DOHH2 (cell line): ENCODE measurements at regions not wholly inside any gene's neighbourhood (a gene's known extent, or its start where the extent isn't known, plus 50 kb on each side); places are given as distances from the start of the nearest gene placed in this dataset.

ENCODE experiments used
- H3F3A ChIP-seq: fragments of 200-600 bp; sonication (generic), shearing (Covaris generic); 2 replicates; pipeline ENCODE4 v1.6.0; 2016; ENCODE audit warnings: antibody characterized with exemption, mild to moderate bottlenecking; ENCODE audit not compliant: control insufficient read depth, insufficient read depth
- H3K27ac ChIP-seq: fragments of 200-600 bp; sonication (generic); 2 replicates; pipeline ENCODE4 v1.5.1; 2014; ENCODE audit warnings: low read depth, mild to moderate bottlenecking, low read length, moderate library complexity
- H3K27me3 ChIP-seq: fragments of 200-600 bp; sonication (generic); 2 replicates; pipeline ENCODE4 v1.6.1; 2014; ENCODE audit warnings: mild to moderate bottlenecking, low read length, mixed read lengths; ENCODE audit not compliant: control insufficient read depth
- H3K36me3 ChIP-seq: fragments of 200-600 bp; sonication (generic); 2 replicates; pipeline ENCODE4 v1.6.1; 2014; ENCODE audit warnings: mild to moderate bottlenecking, low read length, moderate library complexity, mixed read lengths; ENCODE audit not compliant: control insufficient read depth
- H3K4me1 ChIP-seq: fragments of 200-600 bp; sonication (generic); 2 replicates; pipeline ENCODE4 v1.6.1; 2014; ENCODE audit warnings: mild to moderate bottlenecking, low read length, mixed read lengths; ENCODE audit not compliant: control insufficient read depth
- H3K4me2 ChIP-seq: fragments of 200-600 bp; sonication (generic); 2 replicates; pipeline ENCODE4 v1.6.0; 2014; ENCODE audit warnings: mild to moderate bottlenecking, low read length, moderate library complexity
- H3K4me3 ChIP-seq: fragments of 200-600 bp; sonication (generic); 2 replicates; pipeline ENCODE4 v1.5.1; 2014; ENCODE audit warnings: mild to moderate bottlenecking, low read length, mixed read lengths
- H3K79me2 ChIP-seq: fragments of 200-600 bp; sonication (generic); 2 replicates; pipeline ENCODE4 v1.6.1; 2014; ENCODE audit warnings: mild to moderate bottlenecking, low read length, mixed read lengths; ENCODE audit not compliant: control insufficient read depth
- H3K9me2 ChIP-seq: fragments of 200-600 bp; sonication (generic); replicated peaks from 2 replicates; pipeline ENCODE4 v1.6.1; 2014; ENCODE audit warnings: mild to moderate bottlenecking, low read length, mixed read lengths; ENCODE audit not compliant: control insufficient read depth
- H3K9me3 ChIP-seq: fragments of 200-600 bp; sonication (generic); 2 replicates; pipeline ENCODE4 v1.6.1; 2014; ENCODE audit warnings: antibody characterized with exemption, low read length, mixed read lengths; ENCODE audit not compliant: control insufficient read depth, insufficient read depth
- H4K20me1 ChIP-seq: fragments of 200-600 bp; sonication (generic); 2 replicates; pipeline ENCODE4 v1.6.0; 2014; ENCODE audit warnings: low read depth, mild to moderate bottlenecking, antibody characterized with exemption, low read length, moderate library complexity; ENCODE audit not compliant: control insufficient read depth, insufficient read depth
- EZH2phosphoT487 ChIP-seq: fragments of 200-600 bp; sonication (generic); IDR thresholded peaks from 2 replicates; pipeline ENCODE4 v1.6.1; 2017; ENCODE audit warnings: borderline replicate concordance, mild to moderate bottlenecking, antibody characterized with exemption, low read length, moderate library complexity, mixed read lengths
- TF ChIP-seq, protein P1 (sequence below): fragments of 200-600 bp; sonication (generic); IDR thresholded peaks from one replicate; pipeline ENCODE4 v1.5.1; 2014; ENCODE audit warnings: antibody characterized with exemption, mild to moderate bottlenecking, low read depth, low read length; ENCODE audit not compliant: poor library complexity, severe bottlenecking

DNA sequence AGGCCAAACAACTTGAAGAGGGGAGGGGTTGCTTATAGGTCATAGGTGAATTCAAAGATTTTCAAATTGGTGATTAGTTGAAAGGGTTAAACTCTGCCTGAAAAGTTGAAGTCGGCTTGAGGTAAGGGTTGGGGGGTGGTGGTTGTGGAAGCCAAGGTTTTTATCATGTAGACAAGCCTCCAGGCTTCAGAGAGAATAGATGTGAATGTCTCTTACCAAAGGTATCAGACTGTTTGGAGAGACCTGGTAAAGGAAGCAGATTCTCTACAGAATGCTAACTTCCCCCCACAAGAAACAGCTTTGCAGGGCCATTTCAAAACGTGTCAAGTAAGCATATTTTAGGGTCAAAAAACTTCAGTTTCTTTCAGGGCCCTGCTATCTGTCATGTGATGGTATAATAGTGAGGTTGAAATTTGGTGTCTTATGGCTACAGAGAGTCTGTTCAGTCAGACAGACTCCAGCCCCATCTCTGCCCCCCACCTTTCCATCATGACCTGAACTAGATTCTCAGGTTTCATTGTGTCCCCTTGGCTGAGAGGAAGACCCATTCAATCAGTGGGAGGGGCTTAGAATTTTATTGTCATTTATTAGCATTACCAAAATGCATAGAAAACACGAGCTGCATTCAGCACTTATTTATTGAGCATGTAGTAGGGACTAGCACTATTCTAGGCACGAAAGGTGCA lies 136.5 kb downstream of the MAP3K7 start:
- H3K27ac ChIP-seq: no peak overlapping the region
- no peaks in the 10 kb centered on the region for H3K9me2 ChIP-seq
- no peak overlapping the region for H3K4me3 ChIP-seq
- no peak overlapping the region for H3K4me2 ChIP-seq
- TF ChIP-seq EZH2phosphoT487: no peak
- TF ChIP-seq, protein P1, sequence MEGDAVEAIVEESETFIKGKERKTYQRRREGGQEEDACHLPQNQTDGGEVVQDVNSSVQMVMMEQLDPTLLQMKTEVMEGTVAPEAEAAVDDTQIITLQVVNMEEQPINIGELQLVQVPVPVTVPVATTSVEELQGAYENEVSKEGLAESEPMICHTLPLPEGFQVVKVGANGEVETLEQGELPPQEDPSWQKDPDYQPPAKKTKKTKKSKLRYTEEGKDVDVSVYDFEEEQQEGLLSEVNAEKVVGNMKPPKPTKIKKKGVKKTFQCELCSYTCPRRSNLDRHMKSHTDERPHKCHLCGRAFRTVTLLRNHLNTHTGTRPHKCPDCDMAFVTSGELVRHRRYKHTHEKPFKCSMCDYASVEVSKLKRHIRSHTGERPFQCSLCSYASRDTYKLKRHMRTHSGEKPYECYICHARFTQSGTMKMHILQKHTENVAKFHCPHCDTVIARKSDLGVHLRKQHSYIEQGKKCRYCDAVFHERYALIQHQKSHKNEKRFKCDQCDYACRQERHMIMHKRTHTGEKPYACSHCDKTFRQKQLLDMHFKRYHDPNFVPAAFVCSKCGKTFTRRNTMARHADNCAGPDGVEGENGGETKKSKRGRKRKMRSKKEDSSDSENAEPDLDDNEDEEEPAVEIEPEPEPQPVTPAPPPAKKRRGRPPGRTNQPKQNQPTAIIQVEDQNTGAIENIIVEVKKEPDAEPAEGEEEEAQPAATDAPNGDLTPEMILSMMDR: no peak
- H3K79me2 ChIP-seq: no peaks in the 10 kb centered on the region
- no peaks in the 10 kb centered on the region for H4K20me1 ChIP-seq
- no peaks in the 10 kb centered on the region for H3K36me3 ChIP-seq
- no peaks in the 10 kb centered on the region for H3K9me3 ChIP-seq
- H3K27me3 ChIP-seq: no peaks in the 10 kb centered on the region
- H3K4me1 ChIP-seq: peaks cover 20% of the 10 kb centered on the region
- no peaks in the 10 kb centered on the region for H3F3A ChIP-seq

DNA sequence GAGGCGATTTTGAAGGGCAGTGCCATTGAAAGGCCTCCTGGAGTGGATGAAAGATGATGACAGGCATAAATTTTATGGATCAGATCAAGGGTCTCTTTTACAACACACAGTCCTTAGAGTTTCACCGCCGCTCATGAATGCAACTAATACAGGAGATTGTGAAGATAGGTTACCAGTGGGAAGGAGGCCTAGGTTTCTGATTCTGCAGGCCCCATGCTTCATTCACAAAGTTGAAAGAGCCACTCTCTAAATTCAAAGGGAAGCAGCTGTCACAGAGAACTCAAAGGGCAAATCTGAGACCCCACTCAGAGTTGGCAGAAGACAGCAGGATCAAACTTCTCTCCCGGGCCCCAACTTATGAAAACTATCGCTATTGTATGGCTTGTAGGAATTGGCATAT lies 137.6 kb downstream of the MAP3K7 start:
- Histone ChIP-seq H3K4me2 (no peak overlapping the region), H3K36me3 (no peaks in the 10 kb centered on the region), H4K20me1 (no peaks in the 10 kb centered on the region), H3K4me3 (no peak overlapping the region), H3F3A (no peaks in the 10 kb centered on the region), H3K27me3 (no peaks in the 10 kb centered on the region), H3K79me2 (no peaks in the 10 kb centered on the region), H3K9me2 (no peaks in the 10 kb centered on the region), H3K9me3 (no peaks in the 10 kb centered on the region), H3K27ac (no peak overlapping the region), H3K4me1 (peaks cover 21% of the 10 kb centered on the region)
- TF ChIP-seq EZH2phosphoT487: no peak
- TF ChIP-seq, protein P1: no peak

DNA sequence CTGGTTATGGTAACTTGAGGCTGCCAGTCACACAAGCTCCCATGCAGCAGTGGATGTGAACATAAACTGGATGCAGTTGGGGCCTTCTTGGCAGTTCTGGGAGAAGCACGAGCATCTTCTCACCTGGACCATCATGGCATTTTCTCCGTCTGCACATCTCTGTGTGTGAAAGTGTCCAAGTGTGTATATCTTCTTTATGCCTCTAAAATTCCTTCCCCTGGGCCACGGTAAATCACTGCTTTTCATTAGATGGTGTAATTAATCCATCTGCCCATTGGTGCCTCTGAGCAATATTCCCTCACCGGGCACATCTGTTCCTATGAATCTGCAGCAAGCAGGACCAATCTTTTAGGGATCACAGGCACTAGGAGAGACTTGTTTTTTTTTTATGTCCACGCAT lies 138.0 kb downstream of the MAP3K7 start:
- H4K20me1 ChIP-seq: no peaks in the 10 kb centered on the region
- no peaks in the 10 kb centered on the region for H3K27me3 ChIP-seq
- no peaks in the 10 kb centered on the region for H3F3A ChIP-seq
- H3K9me3 ChIP-seq: no peaks in the 10 kb centered on the region
- H3K79me2 ChIP-seq: no peaks in the 10 kb centered on the region
- TF ChIP-seq, protein P1: no peak
- no peak for TF ChIP-seq EZH2phosphoT487
- H3K4me3 ChIP-seq: no peak overlapping the region
- H3K4me2 ChIP-seq: no peak overlapping the region
- peaks cover 18% of the 10 kb centered on the region for H3K4me1 ChIP-seq
- no peaks in the 10 kb centered on the region for H3K9me2 ChIP-seq
- no peak overlapping the region for H3K27ac ChIP-seq
- no peaks in the 10 kb centered on the region for H3K36me3 ChIP-seq
